HG02885 (cell line): ENCODE measurements at regions not wholly inside any gene's neighbourhood (a gene's known extent, or its start where the extent isn't known, plus 50 kb on each side); places are given as distances from the start of the nearest gene placed in this dataset.

Experiments
- ATAC-seq: cut with Tn5 transposase; IDR thresholded peaks from one replicate; pipeline ENCODE4 v1.9.1; 2021; ENCODE audit warnings: mild to moderate bottlenecking; ENCODE audit not compliant: unreplicated experiment, poor library complexity

GRCh38 chr9:11414241-11414640 lies 801.4 kb upstream of the PTPRD start:
- ATAC-seq = no peak

GRCh38 chr9:11417782-11418181 lies 805.0 kb upstream of the PTPRD start:
- ATAC-seq = no peak

- no peak for ATAC-seq
These were observed 818.7 kb upstream of the PTPRD start for GRCh38 chr9:11431490-11431889.

GRCh38 chr9:11432361-11432760 lies 819.6 kb upstream of the PTPRD start:
- ATAC-seq = no peak

- ATAC-seq = no peak
These were observed 830.8 kb upstream of the PTPRD start for GRCh38 chr9:11443631-11444030.

GRCh38 chr9:11457825-11458790 lies 845.3 kb upstream of the PTPRD start:
- ATAC-seq = no peak

GRCh38 chr9:11469745-11470144 lies 856.9 kb upstream of the PTPRD start:
- no peak for ATAC-seq

GRCh38 chr9:11471321-11471720 lies 858.5 kb upstream of the PTPRD start:
- ATAC-seq = no peak

- no peak for ATAC-seq
These were observed 888.0 kb upstream of the PTPRD start for GRCh38 chr9:11500780-11501179.

GRCh38 chr9:11506980-11507379 lies 894.2 kb upstream of the PTPRD start:
- no peak for ATAC-seq

GRCh38 chr9:11537566-11537965 lies 924.8 kb upstream of the PTPRD start:
- ATAC-seq = no peak

- ATAC-seq = no peak
These were observed 930.0 kb upstream of the PTPRD start for GRCh38 chr9:11542781-11543180.

GRCh38 chr9:11546231-11546630 lies 933.4 kb upstream of the PTPRD start:
- no peak for ATAC-seq

GRCh38 chr9:11549311-11549794 lies 936.6 kb upstream of the PTPRD start:
- no peak for ATAC-seq

GRCh38 chr9:11551106-11551505 lies 938.3 kb upstream of the PTPRD start:
- no peak for ATAC-seq

GRCh38 chr9:11558043-11558442 lies 945.2 kb upstream of the PTPRD start:
- ATAC-seq = no peak

GRCh38 chr9:11559001-11559776 lies 946.4 kb upstream of the PTPRD start:
- ATAC-seq = no peak

- ATAC-seq = no peak
These were observed 964.7 kb upstream of the PTPRD start for GRCh38 chr9:11577522-11577921.

GRCh38 chr9:11595756-11596155 lies 983.0 kb upstream of the PTPRD start:
- ATAC-seq = no peak

- no peak for ATAC-seq
These were observed 1005.5 kb upstream of the PTPRD start for GRCh38 chr9:11618241-11618805.

- ATAC-seq = no peak
These were observed 1019.9 kb upstream of the PTPRD start for GRCh38 chr9:11632691-11633090.
